PC-3 (cell line): ENCODE measurements at regions not wholly inside any gene's neighbourhood (a gene's known extent, or its start where the extent isn't known, plus 50 kb on each side); places are given as distances from the start of the nearest gene placed in this dataset.

ENCODE experiments used
- ATAC-seq: fragments of 200-7000 bp; cut with Tn5 transposase; 2 replicates; pipeline ENCODE4 v1.9.1; 2020; ENCODE audit warnings: mild to moderate bottlenecking, moderate library complexity
- BruUV-seq: library from RNA; stranded (reverse); fragments of 400-500 nt; replicated peaks from 2 replicates; lab custom pipeline; 2021; lab: Mats Ljungman, UMichigan
- CTCF ChIA-PET: fragments of 300-600 bp; sonication (Branson Sonifier 250); formaldehyde crosslinking; loops from one replicate; lab custom pipeline; 2022; ENCODE audit warnings: antibody characterized with exemption; lab: Charles Lee
- POLR2A ChIA-PET: fragments of 300-600 bp; sonication (Branson Sonifier 250); formaldehyde crosslinking; loops from one replicate; lab custom pipeline; 2022; ENCODE audit warnings: antibody characterized with exemption; ENCODE audit not compliant: unreplicated experiment; lab: Charles Lee
- DNase-seq: peaks from one replicate; pipeline ENCODE4 v3.0.0-alpha.2; 2015
- H2AFZ ChIP-seq: fragments of 300-600 bp; sonication (generic); 2 replicates; pipeline ENCODE4 v1.6.0; 2016; ENCODE audit warnings: antibody characterized with exemption, low read length
- H3F3A ChIP-seq: fragments of 300-600 bp; sonication (generic); one replicate; pipeline ENCODE4 v1.6.0; 2017; ENCODE audit warnings: antibody characterized with exemption, low read length, control low read depth, mild to moderate bottlenecking; ENCODE audit not compliant: unreplicated experiment
- H3K27ac ChIP-seq: fragments of 300-600 bp; sonication (generic); 2 replicates; pipeline ENCODE4 v1.5.1; 2016; ENCODE audit warnings: mild to moderate bottlenecking, low read length
- H3K27me3 ChIP-seq: fragments of 300-600 bp; sonication (generic); 2 replicates; pipeline ENCODE4 v1.6.1; 2016; ENCODE audit warnings: low read length, mixed read lengths
- H3K36me3 ChIP-seq: fragments of 300-600 bp; sonication (generic); 2 replicates; pipeline ENCODE4 v1.6.1; 2016; ENCODE audit warnings: low read depth, mixed run types, low read length, mixed read lengths
- H3K4me1 ChIP-seq: fragments of 300-600 bp; sonication (generic); 2 replicates; pipeline ENCODE4 v1.5.1; 2016; ENCODE audit warnings: low read length; ENCODE audit not compliant: insufficient read depth
- H3K4me2 ChIP-seq: fragments of 300-600 bp; sonication (generic); 2 replicates; pipeline ENCODE4 v1.6.0; 2016; ENCODE audit warnings: low read length
- H3K4me3 ChIP-seq: fragments of 300-600 bp; sonication (generic); 2 replicates; pipeline ENCODE4 v1.5.1; 2016; ENCODE audit warnings: mild to moderate bottlenecking, low read length, mixed read lengths
- H3K79me2 ChIP-seq: fragments of 300-600 bp; sonication (generic); 2 replicates; pipeline ENCODE4 v1.6.1; 2017; ENCODE audit warnings: low read length, mixed read lengths
- H3K9ac ChIP-seq: fragments of 300-600 bp; sonication (generic); 2 replicates; pipeline ENCODE4 v1.6.0; 2016; ENCODE audit warnings: mild to moderate bottlenecking, low read length
- H3K9me2 ChIP-seq: fragments of 300-600 bp; sonication (generic); replicated peaks from 2 replicates; pipeline ENCODE4 v1.6.1; 2016; ENCODE audit warnings: mixed run types, low read length, mixed read lengths
- H3K9me3 ChIP-seq: fragments of 300-600 bp; sonication (generic); 2 replicates; pipeline ENCODE4 v1.6.1; 2016; ENCODE audit warnings: low read length, mixed read lengths
- H4K20me1 ChIP-seq: fragments of 300-600 bp; sonication (generic); 2 replicates; pipeline ENCODE4 v1.6.1; 2016; ENCODE audit warnings: low read length, mixed read lengths
- EZH2 ChIP-seq: fragments of 300-600 bp; sonication (generic); IDR thresholded peaks from one replicate; pipeline ENCODE4 v1.6.1; 2017; ENCODE audit warnings: antibody characterized with exemption, mild to moderate bottlenecking, low read length; ENCODE audit not compliant: unreplicated experiment
- EZH2phosphoT487 ChIP-seq: fragments of 300-600 bp; sonication (generic); IDR thresholded peaks from 2 replicates; pipeline ENCODE4 v1.6.1; 2018; ENCODE audit warnings: mild to moderate bottlenecking, antibody characterized with exemption, low read length, borderline replicate concordance
- intact Hi-C: fragments of 100-400 bp; cut with micrococcal nuclease; formaldehyde crosslinking; loops from 2 replicates; pipeline ENCODE4 v1.9.0; 2023
- TF ChIP-seq, protein P1 (sequence below): fragments of 300-600 bp; sonication (generic); conservative IDR thresholded peaks from 2 replicates; pipeline ENCODE4 v1.5.1; 2017; ENCODE audit warnings: antibody characterized with exemption, low read depth, mild to moderate bottlenecking, low read length

DNA sequence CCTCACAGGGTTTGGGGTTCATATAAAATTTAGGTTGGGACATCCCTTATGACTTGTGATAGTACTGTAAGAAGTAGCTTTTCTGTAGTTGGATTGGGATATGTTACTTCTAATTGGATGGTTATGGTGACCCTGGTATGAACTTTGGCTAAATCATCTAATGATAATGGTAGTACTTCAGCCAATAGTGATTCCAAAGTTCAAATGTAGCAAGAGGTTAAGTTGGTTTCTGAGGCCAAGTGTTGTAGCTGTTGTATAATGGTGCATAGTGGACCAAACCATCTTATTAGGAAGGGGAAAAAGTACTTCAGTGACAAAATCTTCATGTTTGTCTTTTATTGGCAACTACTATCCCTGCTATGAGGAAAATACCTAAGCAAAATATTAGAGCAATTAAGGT, 542.1 kb upstream of the IGFBP3 start:
- Histone ChIP-seq H3F3A (no peaks in the 10 kb centered on the region), H3K27me3 (no peaks in the 10 kb centered on the region), H3K4me3 (no peak overlapping the region), H3K36me3 (peaks cover 7% of the 10 kb centered on the region; the same call in 1 of the 2 replicates), H2AFZ (no peak overlapping the region), H3K4me2 (no peak overlapping the region), H3K9ac (no peak overlapping the region), H3K9me3 (peaks cover 35% of the 10 kb centered on the region), H3K79me2 (no peaks in the 10 kb centered on the region), H3K4me1 (no peaks in the 10 kb centered on the region), H4K20me1 (no peaks in the 10 kb centered on the region), H3K27ac (no peak overlapping the region), H3K9me2 (no peaks in the 10 kb centered on the region)
- no peak for ATAC-seq
- TF ChIP-seq, protein P1, sequence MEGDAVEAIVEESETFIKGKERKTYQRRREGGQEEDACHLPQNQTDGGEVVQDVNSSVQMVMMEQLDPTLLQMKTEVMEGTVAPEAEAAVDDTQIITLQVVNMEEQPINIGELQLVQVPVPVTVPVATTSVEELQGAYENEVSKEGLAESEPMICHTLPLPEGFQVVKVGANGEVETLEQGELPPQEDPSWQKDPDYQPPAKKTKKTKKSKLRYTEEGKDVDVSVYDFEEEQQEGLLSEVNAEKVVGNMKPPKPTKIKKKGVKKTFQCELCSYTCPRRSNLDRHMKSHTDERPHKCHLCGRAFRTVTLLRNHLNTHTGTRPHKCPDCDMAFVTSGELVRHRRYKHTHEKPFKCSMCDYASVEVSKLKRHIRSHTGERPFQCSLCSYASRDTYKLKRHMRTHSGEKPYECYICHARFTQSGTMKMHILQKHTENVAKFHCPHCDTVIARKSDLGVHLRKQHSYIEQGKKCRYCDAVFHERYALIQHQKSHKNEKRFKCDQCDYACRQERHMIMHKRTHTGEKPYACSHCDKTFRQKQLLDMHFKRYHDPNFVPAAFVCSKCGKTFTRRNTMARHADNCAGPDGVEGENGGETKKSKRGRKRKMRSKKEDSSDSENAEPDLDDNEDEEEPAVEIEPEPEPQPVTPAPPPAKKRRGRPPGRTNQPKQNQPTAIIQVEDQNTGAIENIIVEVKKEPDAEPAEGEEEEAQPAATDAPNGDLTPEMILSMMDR: no peak
- TF ChIP-seq EZH2 (no peak), EZH2phosphoT487 (no peak)
- ChIA-PET CTCF (no interaction called here), POLR2A (no interaction called here)
- no TSS peak for BruUV-seq
- no peak for DNase-seq
- intact Hi-C loops: no loop called here

GRCh38 chr7:46461334-46461777, 540.3 kb upstream of the IGFBP3 start:
- Histone ChIP-seq H3K9ac (no peak overlapping the region), H3K4me2 (no peak overlapping the region), H3K79me2 (no peaks in the 10 kb centered on the region), H4K20me1 (no peaks in the 10 kb centered on the region), H3K36me3 (no peaks in the 10 kb centered on the region), H2AFZ (no peak overlapping the region), H3K4me3 (no peak overlapping the region), H3K4me1 (no peaks in the 10 kb centered on the region), H3K9me3 (peaks cover 17% of the 10 kb centered on the region; the same call in 1 of the 2 replicates), H3K27ac (no peak overlapping the region), H3F3A (no peaks in the 10 kb centered on the region), H3K9me2 (no peaks in the 10 kb centered on the region), H3K27me3 (no peaks in the 10 kb centered on the region)
- ChIA-PET POLR2A (no interaction called here), CTCF (no interaction called here)
- no peak for TF ChIP-seq EZH2phosphoT487
- TF ChIP-seq EZH2: no peak
- TF ChIP-seq, protein P1: no peak
- DNase-seq (no peak), ATAC-seq (no peak)
- BruUV-seq: no TSS peak
- intact Hi-C loops: no loop called here

DNA sequence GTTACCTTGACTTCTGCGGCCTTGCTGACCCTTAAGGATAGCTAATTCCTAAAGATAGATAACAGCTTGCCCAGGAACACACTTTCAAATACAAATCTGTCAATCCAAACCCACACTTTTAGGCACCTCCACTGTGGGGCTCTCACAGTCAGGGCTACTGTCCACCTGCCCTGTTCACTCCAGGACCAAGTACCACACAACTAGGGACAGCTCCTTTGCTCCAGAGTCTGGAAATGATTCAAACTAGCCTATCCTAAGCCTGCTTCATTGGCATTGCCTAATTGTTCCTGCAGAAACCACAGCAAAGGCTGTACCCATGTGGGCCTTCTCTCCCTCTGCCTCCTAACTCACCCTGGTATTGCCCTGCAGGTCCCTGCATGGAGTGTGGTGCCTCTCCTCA, 538.9 kb upstream of the IGFBP3 start:
- Histone ChIP-seq H3F3A (no peaks in the 10 kb centered on the region), H4K20me1 (no peaks in the 10 kb centered on the region), H3K9me3 (peaks cover 10% of the 10 kb centered on the region; the same call in 1 of the 2 replicates), H3K9ac (no peak overlapping the region), H3K4me2 (no peak overlapping the region), H3K79me2 (no peaks in the 10 kb centered on the region), H3K4me3 (no peak overlapping the region), H3K9me2 (no peaks in the 10 kb centered on the region), H2AFZ (no peak overlapping the region), H3K36me3 (no peaks in the 10 kb centered on the region), H3K27ac (no peak overlapping the region), H3K4me1 (no peaks in the 10 kb centered on the region), H3K27me3 (no peaks in the 10 kb centered on the region)
- intact Hi-C loops: no loop called here
- ChIA-PET POLR2A (no interaction called here), CTCF (no interaction called here)
- DNase-seq (no peak), ATAC-seq (no peak)
- no TSS peak for BruUV-seq
- TF ChIP-seq, protein P1: no peak
- TF ChIP-seq EZH2phosphoT487 (no peak), EZH2 (no peak)
